ENCODE measurements at regions not wholly inside any gene's neighbourhood (a gene's known extent, or its start where the extent isn't known, plus 50 kb on each side); places are given as distances from the start of the nearest gene placed in this dataset.
"Not testable (repeated sequence)": the region's sequence is repeated elsewhere in the genome, so short reads cannot be mapped to it uniquely, and the experiment has no call there.

GRCh38 chr3:124140746-124141145, 148.8 kb upstream of the ROPN1 start:
- no peak for DNase-seq

- DNase-seq = no peak
Measured at GRCh38 chr3:124142389-124142970, 150.6 kb upstream of the ROPN1 start.

GRCh38 chr3:124143047-124143446, 151.1 kb upstream of the ROPN1 start:
- no peak for DNase-seq

GRCh38 chr3:124144035-124144814, 152.3 kb upstream of the ROPN1 start:
- no peak for DNase-seq

- no peak for DNase-seq
Measured at GRCh38 chr3:124147429-124147828, 155.5 kb upstream of the ROPN1 start.

- DNase-seq = no peak
Measured at GRCh38 chr3:124147946-124148345, 156.0 kb upstream of the ROPN1 start.

- no peak for DNase-seq
Measured at GRCh38 chr3:124149081-124149480, 157.2 kb upstream of the ROPN1 start.

GRCh38 chr3:124149771-124150170, 157.8 kb upstream of the ROPN1 start:
- no peak for DNase-seq

GRCh38 chr3:124152891-124153290, 161.0 kb upstream of the ROPN1 start:
- not testable (repeated sequence) for DNase-seq

- DNase-seq = no peak
Measured at GRCh38 chr3:124156866-124157712, 165.2 kb upstream of the ROPN1 start.

- no peak for DNase-seq
Measured at GRCh38 chr3:124157748-124158147, 165.8 kb upstream of the ROPN1 start.

GRCh38 chr3:124158168-124158881, 166.4 kb upstream of the ROPN1 start:
- no peak for DNase-seq

GRCh38 chr3:124161448-124161847, 169.5 kb upstream of the ROPN1 start:
- no peak for DNase-seq

- no peak for DNase-seq
Measured at GRCh38 chr3:124163689-124164088, 171.8 kb upstream of the ROPN1 start.

GRCh38 chr3:124168271-124168670, 176.3 kb upstream of the ROPN1 start:
- no peak for DNase-seq

- no peak for DNase-seq
Measured at GRCh38 chr3:124172283-124172682, 180.4 kb upstream of the ROPN1 start.

- no peak for DNase-seq
Measured at GRCh38 chr3:124172816-124173215, 180.9 kb upstream of the ROPN1 start.

GRCh38 chr3:124174476-124174875, 182.6 kb upstream of the ROPN1 start:
- DNase-seq = no peak

- no peak for DNase-seq
Measured at GRCh38 chr3:124174910-124175874, 183.3 kb upstream of the ROPN1 start.

- DNase-seq = no peak
Measured at GRCh38 chr3:124177071-124177470, 185.1 kb upstream of the ROPN1 start.

GRCh38 chr3:124178531-124178930, 186.6 kb upstream of the ROPN1 start:
- DNase-seq = no peak

GRCh38 chr3:124200407-124200806, 208.5 kb upstream of the ROPN1 start:
- no peak for DNase-seq
